Skin of body (tissue), 1 donor: ENCODE measurements at regions not wholly inside any gene's neighbourhood (a gene's known extent, or its start where the extent isn't known, plus 50 kb on each side); places are given as distances from the start of the nearest gene placed in this dataset.

Source experiments
- DNase-seq: peaks from one replicate; lab custom pipeline; 2025; lab: John Stamatoyannopoulos, UW

- no peak for DNase-seq
Observed at GRCh38 chr6:141169419-141169818, 963.3 kb upstream of the GJE1 start.

GRCh38 chr6:141167945-141168344 is 964.8 kb upstream of the GJE1 start:
- DNase-seq: no peak

- no peak for DNase-seq
Observed at GRCh38 chr6:141165002-141165665, 967.6 kb upstream of the GJE1 start.

- DNase-seq: no peak
Observed at GRCh38 chr6:141164042-141164743, 968.5 kb upstream of the GJE1 start.

GRCh38 chr6:141163107-141163506 is 969.6 kb upstream of the GJE1 start:
- DNase-seq: no peak

GRCh38 chr6:141158740-141159139 is 974.0 kb upstream of the GJE1 start:
- DNase-seq: no peak

GRCh38 chr6:141153563-141153962 is 979.2 kb upstream of the GJE1 start:
- DNase-seq: no peak

GRCh38 chr6:141152951-141153350 is 979.8 kb upstream of the GJE1 start:
- DNase-seq: peak; percentile 16

- DNase-seq: no peak
Observed at GRCh38 chr6:141151710-141152417, 980.9 kb upstream of the GJE1 start.

GRCh38 chr6:141141870-141142269 is 990.9 kb upstream of the GJE1 start:
- DNase-seq: no peak

GRCh38 chr6:141140905-141141304 is 991.8 kb upstream of the GJE1 start:
- no peak for DNase-seq

GRCh38 chr6:141139461-141139860 is 993.3 kb upstream of the GJE1 start:
- no peak for DNase-seq

- DNase-seq: no peak
Observed at GRCh38 chr6:141134723-141135122, 998.0 kb upstream of the GJE1 start.

- DNase-seq: no peak
Observed at GRCh38 chr6:141133836-141134235, 998.9 kb upstream of the GJE1 start.

- no peak for DNase-seq
Observed at GRCh38 chr6:141133346-141133745, 999.4 kb upstream of the GJE1 start.

- no peak for DNase-seq
Observed at GRCh38 chr6:141131616-141132015, 1001.1 kb upstream of the GJE1 start.

GRCh38 chr6:141123497-141123896 is 1009.2 kb upstream of the GJE1 start:
- no peak for DNase-seq

- no peak for DNase-seq
Observed at GRCh38 chr6:141123049-141123448, 1009.7 kb upstream of the GJE1 start.

GRCh38 chr6:141118991-141119390 is 1013.7 kb upstream of the GJE1 start:
- no peak for DNase-seq

- peak; percentile 31 for DNase-seq
Observed at GRCh38 chr6:141117874-141118273, 1014.9 kb upstream of the GJE1 start.

GRCh38 chr6:141110481-141110880 is 1022.2 kb upstream of the GJE1 start:
- DNase-seq: no peak

GRCh38 chr6:141107591-141108160 is 1025.0 kb upstream of the GJE1 start:
- DNase-seq: no peak
